Activated CD8-positive, alpha-beta memory T cell treated with anti-CD3 and anti-CD28 coated beads for 36 hours (primary cell): ENCODE measurements at regions not wholly inside any gene's neighbourhood (a gene's known extent, or its start where the extent isn't known, plus 50 kb on each side); places are given as distances from the start of the nearest gene placed in this dataset.

Experiments used
- CTCF ChIA-PET: fragments of 350-600 bp; sonication (Branson Sonifier 250); formaldehyde crosslinking; loops from one replicate; lab custom pipeline; 2021; ENCODE audit warnings: antibody characterized with exemption; lab: Charles Lee
- POLR2A ChIA-PET: fragments of 350-600 bp; sonication (Branson Sonifier 250); formaldehyde crosslinking; loops from one replicate; lab custom pipeline; 2021; ENCODE audit warnings: antibody characterized with exemption; lab: Charles Lee

DNA sequence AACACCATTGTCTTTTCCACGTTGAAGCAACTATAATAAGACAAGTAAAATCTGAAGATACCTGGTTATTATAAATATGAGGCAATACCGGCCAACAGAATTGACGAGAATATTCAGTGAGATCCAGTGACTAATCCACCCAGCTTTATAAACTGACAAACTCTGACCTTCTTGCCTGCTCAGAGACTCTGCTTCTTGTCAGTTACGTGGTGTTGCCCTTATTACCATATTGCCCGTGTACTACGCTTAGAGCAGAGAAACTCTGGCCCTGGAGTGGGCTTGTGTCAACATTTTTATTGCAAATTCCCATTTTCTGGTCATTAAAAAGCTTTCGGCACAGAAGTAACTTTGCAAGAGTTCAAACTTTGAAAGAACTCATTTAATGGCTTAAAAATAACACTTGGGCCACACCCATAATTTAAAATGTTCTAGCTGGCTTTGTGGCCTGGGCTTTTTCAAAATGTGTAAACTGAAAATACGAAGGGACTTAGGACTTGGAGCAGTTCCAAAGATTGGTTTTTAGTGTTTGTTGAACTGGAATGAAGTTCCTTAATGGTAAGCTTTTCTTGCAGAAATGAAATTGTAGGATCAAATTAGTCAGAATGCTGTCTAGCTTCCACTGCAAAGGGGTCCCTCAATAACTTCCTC, 266.2 kb downstream of the LMO4 start:
- ChIA-PET CTCF (no interaction called here), POLR2A (no interaction called here)

DNA sequence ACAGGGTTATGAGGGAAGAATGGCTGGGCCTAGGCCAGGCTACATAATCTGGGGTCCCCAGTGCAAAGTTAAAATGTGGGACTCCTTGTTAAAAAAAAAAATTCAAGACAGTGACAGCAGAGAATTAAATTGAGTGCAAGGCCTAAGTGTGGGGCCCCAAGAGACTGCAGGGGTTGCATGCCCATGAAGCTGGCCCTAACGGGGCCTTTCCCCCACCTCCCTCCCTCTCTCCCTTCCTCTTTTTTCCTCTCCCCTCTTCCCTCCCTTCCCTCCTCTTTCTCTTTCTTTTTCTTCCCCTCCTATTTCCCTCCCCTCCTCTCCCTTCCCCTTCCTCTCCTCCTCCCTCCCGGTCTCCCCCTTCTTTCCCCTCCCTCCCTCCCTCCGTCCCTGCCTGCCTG, 266.7 kb downstream of the LMO4 start:
- ChIA-PET POLR2A (no interaction called here), CTCF (no interaction called here)

DNA sequence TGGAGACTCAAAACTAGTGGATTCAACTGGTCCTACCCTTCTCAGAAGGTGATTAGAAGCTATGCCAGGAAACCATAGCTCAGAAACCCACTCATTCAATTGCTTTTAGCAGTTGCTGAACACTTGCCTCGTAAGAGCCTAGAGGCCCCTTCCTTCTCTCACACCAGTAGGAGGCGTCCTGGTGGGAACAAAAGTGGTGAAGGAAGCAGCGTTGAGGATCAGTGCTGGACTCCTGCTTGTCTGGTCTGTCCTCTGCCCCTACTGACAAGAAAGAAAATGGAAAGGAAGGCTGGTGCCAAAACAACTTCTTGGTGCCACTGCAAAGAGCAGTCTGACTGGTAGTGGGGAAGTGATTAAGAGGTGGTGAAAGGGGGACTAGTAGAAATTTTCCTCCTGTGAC, 269.7 kb downstream of the LMO4 start:
- ChIA-PET POLR2A (no interaction called here), CTCF (no interaction called here)

DNA sequence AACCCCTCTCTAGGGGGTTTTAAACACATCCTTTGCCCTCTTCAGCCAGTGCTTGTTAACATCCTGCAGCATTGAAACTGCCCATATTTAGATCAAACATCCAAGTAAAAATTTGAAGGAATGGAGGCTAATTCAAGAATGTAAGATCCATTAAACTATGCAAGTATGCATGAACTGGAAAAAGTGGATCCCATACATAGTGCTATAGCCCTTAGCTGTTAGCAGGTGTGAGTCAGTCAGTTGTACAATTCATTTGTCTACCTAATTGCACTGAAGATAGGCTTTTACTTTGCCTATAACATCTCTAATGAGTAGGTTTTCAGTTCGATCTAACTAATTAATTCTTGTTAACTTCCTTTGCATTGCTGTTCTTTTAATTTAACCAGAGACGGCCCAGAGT, 270.9 kb downstream of the LMO4 start:
- POLR2A ChIA-PET = no interaction called here
- CTCF ChIA-PET = no interaction called here

DNA sequence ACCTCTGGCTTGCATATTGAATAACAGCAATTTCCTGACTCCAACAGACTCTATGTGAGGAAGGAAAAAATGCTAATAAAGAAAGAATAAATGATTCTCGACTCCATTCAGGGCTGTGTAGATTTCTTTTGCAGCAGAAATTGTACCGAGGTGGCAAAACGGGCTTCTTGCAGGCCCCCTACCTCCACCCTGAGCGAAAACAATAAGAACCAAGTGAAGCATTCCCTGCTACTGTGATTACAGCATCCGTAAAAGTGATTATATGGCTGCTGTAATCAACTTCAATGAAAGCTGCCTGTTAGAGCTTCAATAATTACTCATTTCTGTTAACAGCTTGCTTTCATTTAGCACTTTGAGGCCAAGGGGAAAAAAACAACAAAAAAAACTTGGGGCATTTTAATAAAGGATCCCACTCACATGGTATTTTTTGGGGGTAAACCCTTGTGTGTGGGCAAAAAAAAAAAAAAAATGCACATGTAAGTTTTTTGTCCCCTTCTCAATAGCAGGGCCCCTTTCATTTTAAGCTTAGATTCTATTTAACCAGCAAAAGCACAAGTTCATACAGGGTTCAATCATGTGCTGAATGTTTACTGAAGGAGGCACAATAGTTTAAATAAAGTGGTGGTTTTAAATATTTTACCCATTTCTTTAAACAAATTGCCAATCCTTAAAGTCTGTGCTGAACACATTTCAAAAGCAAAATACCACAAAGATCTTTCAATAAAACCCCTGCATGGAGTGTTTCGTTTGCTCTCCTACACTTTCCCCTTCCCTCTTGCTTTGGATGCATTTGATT, 271.6 kb downstream of the LMO4 start:
- POLR2A ChIA-PET = no interaction called here

DNA sequence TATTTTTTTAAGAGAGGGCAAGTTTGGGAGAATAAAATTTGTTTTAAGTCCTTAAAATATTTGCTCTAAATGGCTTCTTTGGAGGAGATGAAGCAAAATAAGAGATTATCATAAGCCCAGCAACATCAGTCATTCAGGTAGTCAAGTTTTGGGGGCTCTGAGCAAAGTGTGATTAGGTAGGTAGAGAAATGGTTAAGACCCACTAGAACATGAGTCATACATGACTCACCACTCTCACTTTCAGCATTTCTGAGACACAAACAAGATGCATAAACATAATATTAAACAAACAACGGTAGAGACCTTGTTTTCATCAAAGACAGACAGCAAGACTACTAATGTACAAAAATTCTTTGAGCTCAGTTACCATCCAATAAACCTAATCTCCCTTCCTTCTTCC, 272.2 kb downstream of the LMO4 start:
- ChIA-PET POLR2A (no interaction called here), CTCF (no interaction called here)

More for the DNA sequence above, 271.6 kb downstream of the LMO4 start:
- CTCF ChIA-PET = no interaction called here

GRCh38 chr1:87603626-87604025, 274.9 kb downstream of the LMO4 start:
- ChIA-PET CTCF (no interaction called here), POLR2A (no interaction called here)

- ChIA-PET CTCF (no interaction called here), POLR2A (no interaction called here)
Observed at GRCh38 chr1:87612956-87613355, 284.3 kb downstream of the LMO4 start.

DNA sequence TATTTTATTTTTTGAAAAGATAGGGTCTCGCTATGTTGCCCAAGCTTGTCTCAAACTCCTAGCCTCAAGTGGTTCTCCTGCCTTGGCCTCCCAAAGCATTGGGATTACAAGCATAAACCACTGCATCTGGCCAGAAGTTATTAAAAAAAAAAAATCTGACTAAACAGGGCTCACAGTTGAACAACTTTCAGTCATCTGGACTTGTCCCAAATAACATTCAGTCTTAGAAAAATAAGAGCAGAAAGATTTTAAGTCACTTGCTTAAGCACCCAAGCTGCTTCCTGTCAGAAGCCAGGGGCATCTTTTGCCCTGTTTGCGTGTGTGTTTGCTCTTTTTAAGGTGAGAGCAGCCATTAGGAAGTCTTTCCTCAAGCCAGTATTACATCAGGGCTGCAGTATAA, 286.8 kb downstream of the LMO4 start:
- ChIA-PET POLR2A (no interaction called here), CTCF (no interaction called here)

DNA sequence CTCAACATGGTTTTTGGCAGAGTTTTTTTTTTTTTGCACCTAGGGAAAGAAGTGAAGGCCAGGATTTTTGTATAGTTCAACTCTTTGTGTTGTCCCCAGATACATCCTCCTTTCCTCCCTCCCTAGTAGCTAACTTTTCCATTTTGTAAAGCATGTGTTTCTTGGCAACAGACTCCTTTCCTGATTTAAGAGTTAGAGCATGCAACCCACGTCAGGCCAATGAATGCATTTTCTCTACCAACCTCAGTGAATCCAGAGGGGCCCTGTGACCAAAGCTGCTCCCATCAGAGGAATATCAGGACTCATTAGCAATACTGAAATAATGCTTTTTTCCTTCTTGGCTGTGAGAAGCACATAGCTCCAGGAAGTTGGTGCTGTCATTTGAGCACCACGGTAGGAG, 287.2 kb downstream of the LMO4 start:
- CTCF ChIA-PET = no interaction called here
- POLR2A ChIA-PET = no interaction called here

- CTCF ChIA-PET = no interaction called here
- POLR2A ChIA-PET = no interaction called here
Observed at GRCh38 chr1:87620807-87621206, 292.1 kb downstream of the LMO4 start.

DNA sequence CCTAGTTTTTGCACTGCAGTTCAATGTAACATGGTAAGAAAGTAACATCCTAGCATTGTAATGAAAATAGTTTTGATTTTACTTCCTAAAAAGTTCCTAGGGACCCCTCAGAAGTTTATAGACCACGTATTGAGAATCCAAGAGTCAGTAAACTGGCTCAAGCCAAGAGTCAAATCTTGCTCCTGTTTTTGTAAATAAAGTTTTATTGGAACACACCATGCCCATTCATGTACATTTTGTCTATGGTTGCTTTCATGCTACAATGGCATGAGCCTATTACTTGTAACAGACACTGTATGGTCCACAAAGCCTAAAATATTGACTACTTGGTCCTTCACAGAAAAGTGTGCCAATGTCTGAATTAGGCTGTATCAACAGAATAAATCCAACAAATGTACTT, 301.0 kb downstream of the LMO4 start:
- CTCF ChIA-PET = no interaction called here
- POLR2A ChIA-PET = no interaction called here

- POLR2A ChIA-PET = no interaction called here
- CTCF ChIA-PET = no interaction called here
Observed at GRCh38 chr1:87632232-87632631, 303.6 kb downstream of the LMO4 start.

DNA sequence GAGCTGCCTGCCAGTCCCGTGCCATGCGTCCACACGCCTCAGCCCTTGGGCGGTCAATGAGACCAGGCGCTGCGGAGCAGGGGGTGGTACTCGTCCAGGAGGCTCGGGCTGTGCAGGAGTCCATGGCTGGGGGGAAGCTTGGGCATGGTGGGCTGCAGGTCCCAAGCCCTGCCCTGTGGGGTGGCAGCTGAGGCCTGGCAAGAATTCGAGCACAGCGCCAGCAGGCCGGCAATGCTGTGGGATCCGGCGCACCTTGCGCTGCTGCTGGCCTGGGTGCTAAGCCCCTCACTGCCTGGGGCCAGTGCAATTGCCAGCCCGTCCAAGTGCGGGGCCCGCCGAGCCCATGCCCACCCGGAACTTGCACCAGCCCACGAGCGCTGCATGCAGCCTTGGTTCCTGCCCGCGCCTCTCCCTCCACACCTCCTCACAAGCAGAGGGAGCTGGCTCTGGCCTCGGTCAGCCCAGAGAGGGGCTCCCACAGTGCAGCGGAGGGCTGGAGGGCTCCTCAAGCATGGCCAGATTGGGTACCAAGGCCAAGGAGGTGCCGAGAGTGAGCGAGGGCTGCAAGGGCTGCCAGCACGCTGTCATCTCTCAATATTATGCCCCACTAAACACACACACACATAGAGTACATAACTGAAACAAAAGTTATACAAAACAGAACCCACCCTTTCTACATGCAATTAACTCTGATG, 307.7 kb downstream of the LMO4 start:
- CTCF ChIA-PET = no interaction called here
- POLR2A ChIA-PET = no interaction called here

GRCh38 chr1:87638636-87639035, 310.0 kb downstream of the LMO4 start:
- POLR2A ChIA-PET = no interaction called here
- CTCF ChIA-PET = no interaction called here

- ChIA-PET CTCF (no interaction called here), POLR2A (no interaction called here)
Observed at GRCh38 chr1:87641996-87642395, 313.3 kb downstream of the LMO4 start.

DNA sequence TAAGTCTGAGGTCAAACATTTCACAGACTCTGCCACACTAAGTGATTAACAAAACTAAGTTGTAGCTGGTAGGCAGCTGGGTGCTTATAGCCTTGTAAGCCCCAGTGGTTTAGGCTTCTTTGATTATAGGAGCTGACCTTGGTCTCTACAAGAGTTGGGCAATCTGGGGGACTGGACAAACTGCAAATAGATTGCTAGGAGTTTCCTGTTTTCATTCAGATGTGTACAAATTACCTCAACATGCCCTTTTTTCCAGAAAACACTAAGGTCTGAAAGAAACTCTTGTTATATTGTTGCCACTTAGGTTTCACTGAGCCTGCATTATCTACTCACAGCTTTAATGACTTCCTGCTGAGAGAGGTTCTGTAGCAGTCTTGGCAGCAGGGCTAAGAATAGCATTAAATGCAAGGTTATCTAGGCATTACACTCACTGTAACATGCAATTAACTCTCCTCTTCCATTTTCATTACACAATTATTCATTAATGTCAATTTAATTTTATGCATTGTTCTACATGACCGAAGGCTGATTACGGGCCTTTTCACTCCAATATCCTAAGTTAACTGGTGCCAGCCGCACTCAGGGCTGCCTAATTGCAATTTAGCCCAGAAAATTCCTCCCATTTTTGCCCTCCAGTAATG, 314.0 kb downstream of the LMO4 start:
- ChIA-PET POLR2A (no interaction called here), CTCF (no interaction called here)

- ChIA-PET CTCF (no interaction called here), POLR2A (no interaction called here)
Observed at GRCh38 chr1:87644033-87644578, 315.4 kb downstream of the LMO4 start.

DNA sequence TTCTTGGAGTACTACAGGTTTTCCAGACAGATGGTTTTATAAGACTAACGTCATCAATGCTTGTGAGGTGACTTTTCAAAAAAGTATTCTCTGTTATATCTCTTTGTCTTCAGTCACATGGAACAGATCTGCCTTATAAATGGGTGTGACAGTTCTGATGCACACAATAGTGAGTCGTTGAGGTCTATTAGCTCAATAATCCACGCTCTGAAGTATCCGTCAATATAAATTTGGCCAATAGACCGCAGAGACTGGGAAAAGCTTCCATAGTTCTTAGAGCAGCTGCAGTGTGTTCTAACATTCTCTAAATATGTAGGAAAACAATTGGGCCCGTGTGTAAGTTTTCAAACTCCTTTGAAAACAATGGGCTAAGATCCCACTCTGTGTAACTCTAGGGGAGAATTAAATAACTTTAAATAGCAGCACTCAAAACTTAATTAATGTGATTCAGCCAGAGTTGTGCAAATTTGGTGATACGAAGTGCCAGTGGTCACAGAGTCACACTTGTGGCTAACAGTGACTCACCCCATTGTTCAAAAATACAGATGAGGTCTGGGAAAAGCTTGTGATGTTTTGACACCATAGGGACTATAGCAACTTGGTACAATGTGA, 316.0 kb downstream of the LMO4 start:
- POLR2A ChIA-PET = no interaction called here

More for the DNA sequence above, 316.0 kb downstream of the LMO4 start:
- CTCF ChIA-PET = no interaction called here
